ENCODE measurements at regions not wholly inside any gene's neighbourhood (a gene's known extent, or its start where the extent isn't known, plus 50 kb on each side); places are given as distances from the start of the nearest gene placed in this dataset.

GRCh38 chr3:10745392-10745791, 70.6 kb upstream of the SLC6A11 start:
- TF ChIP-seq CTCF (IDR thresholded peaks at IDR 0.05; ENCODE audit: borderline replicate concordance, extremely low read depth, low read length, poor library complexity, severe bottlenecking) (no peak), EZH2 (IDR thresholded peaks at IDR 0.05; ENCODE audit: borderline replicate concordance, low read depth, low read length, severe bottlenecking) (no peak)
